ENCODE measurements at regions not wholly inside any gene's neighbourhood (a gene's known extent, or its start where the extent isn't known, plus 50 kb on each side); places are given as distances from the start of the nearest gene placed in this dataset.

GRCh38 chr13:97534540-97534939 lies 100.6 kb downstream of the RAP2A start:
- Histone ChIP-seq H2BK12ac (ENCODE audit: low read depth, low read length) (no peak overlapping the region), H2BK20ac (ENCODE audit: low read length) (no peak overlapping the region), H3K18ac (ENCODE audit: extremely low read depth, low read length) (no peak overlapping the region), H4K8ac (ENCODE audit: extremely low read depth, insufficient read depth, low read length) (no peak overlapping the region), H2BK120ac (replicated peaks; ENCODE audit: low read depth, low read length) (no peak overlapping the region), H3K14ac (ENCODE audit: insufficient read length) (no peak overlapping the region), H2AFZ (ENCODE audit: low read length) (no peak overlapping the region), H2BK15ac (ENCODE audit: low read length) (no peak overlapping the region), H3K4me1 (replicated peaks in 1 of 4; ENCODE audit: control insufficient read depth in 3 of 4, insufficient read depth in 4 of 4, low read length in 3 of 4) (no peaks in the 10 kb centered on the region), H3K23me2 (ENCODE audit: low read depth, low read length) (no peaks in the 10 kb centered on the region), H3K4ac (replicated peaks; ENCODE audit: insufficient read length, low read depth, low read length) (no peak overlapping the region), H3K27me3 (replicated peaks in 1 of 4; ENCODE audit: control insufficient read depth in 3 of 4, extremely low read depth in 1 of 4, insufficient read depth in 3 of 4, low read length in 3 of 4) (no peaks in the 10 kb centered on the region), H2BK5ac (ENCODE audit: low read depth, low read length) (no peak overlapping the region), H3K4me2 (ENCODE audit: insufficient read depth in 1 of 2, low read depth in 2 of 2, low read length in 2 of 2) (no peak overlapping the region), H3K9me3 (ENCODE audit: insufficient read depth in 2 of 2, low read depth in 1 of 2, low read length in 1 of 2) (no peaks in the 10 kb centered on the region), H4K20me1 (replicated peaks in 1 of 2; ENCODE audit: control insufficient read depth in 1 of 2, insufficient read depth in 2 of 2, low read length in 2 of 2) (no peaks in the 10 kb centered on the region), H3K27ac (ENCODE audit: low read depth, low read length) (no peak overlapping the region), H2AK5ac (ENCODE audit: low read depth, low read length) (no peak overlapping the region), H3K56ac (replicated peaks; ENCODE audit: insufficient read length, low read depth, low read length) (no peak overlapping the region), H4K5ac (ENCODE audit: insufficient read length, low read depth, low read length) (no peak overlapping the region), H3K23ac (ENCODE audit: insufficient read length) (no peak overlapping the region), H3K79me1 (ENCODE audit: low read depth, low read length) (no peaks in the 10 kb centered on the region), H4K91ac (replicated peaks; ENCODE audit: insufficient read length, low read length) (no peak overlapping the region), H3K9ac (replicated peaks in 1 of 4; ENCODE audit: extremely low read depth in 1 of 4, low read depth in 3 of 4, low read length in 3 of 4) (no peak overlapping the region), H3K4me3 (ENCODE audit: extremely low read depth in 1 of 4, insufficient read depth in 2 of 4, low read depth in 3 of 4, low read length in 4 of 4) (no peak overlapping the region), H3K79me2 (ENCODE audit: control insufficient read depth in 1 of 2, insufficient read depth in 2 of 2, low read length in 2 of 2) (no peaks in the 10 kb centered on the region), H3K36me3 (ENCODE audit: control insufficient read depth in 2 of 4, insufficient read depth in 4 of 4, low read length in 3 of 4) (no peaks in the 10 kb centered on the region)
- CTCF ChIA-PET (ENCODE audit: partially characterized antibody), result interaction anchor here (0.7 kb wide), 1 partner anchor 75 kb away, joined by 3 read pairs; no protein-coding TSS in a partner anchor
- TF ChIP-seq SIRT6 (IDR thresholded peaks at IDR 0.05; ENCODE audit: low read length) (no peak), RXRA (IDR thresholded peaks at IDR 0.05; ENCODE audit: insufficient read depth, low read depth, low read length) (no peak), SP2 (IDR thresholded peaks at IDR 0.05; ENCODE audit: low read length) (no peak), USF2 (IDR thresholded peaks at IDR 0.05; ENCODE audit: low read length) (no peak), SUZ12 (IDR thresholded peaks at IDR 0.05; ENCODE audit: low read length) (no peak), CEBPB (IDR thresholded peaks at IDR 0.05; ENCODE audit: low read depth, low read length) (no peak), BCL11A (IDR thresholded peaks at IDR 0.05; ENCODE audit: low read depth in 2 of 2, low read length in 2 of 2) (no peak), JUN (IDR thresholded peaks at IDR 0.05; ENCODE audit: low read depth, low read length) (no peak), ATF2 (IDR thresholded peaks at IDR 0.05; ENCODE audit: low read length) (no peak)
- no peak for DNase-seq (ENCODE audit: low read depth in 1 of 2, low spot score in 2 of 2)
- POLR2A ChIA-PET (ENCODE audit: partially characterized antibody), result no interaction called here
- FAIRE-seq, result no peak
